ENCODE measurements at regions not wholly inside any gene's neighbourhood (a gene's known extent, or its start where the extent isn't known, plus 50 kb on each side); places are given as distances from the start of the nearest gene placed in this dataset.
"Not testable (repeated sequence)": the region's sequence is repeated elsewhere in the genome, so short reads cannot be mapped to it uniquely, and the experiment has no call there.

DNA sequence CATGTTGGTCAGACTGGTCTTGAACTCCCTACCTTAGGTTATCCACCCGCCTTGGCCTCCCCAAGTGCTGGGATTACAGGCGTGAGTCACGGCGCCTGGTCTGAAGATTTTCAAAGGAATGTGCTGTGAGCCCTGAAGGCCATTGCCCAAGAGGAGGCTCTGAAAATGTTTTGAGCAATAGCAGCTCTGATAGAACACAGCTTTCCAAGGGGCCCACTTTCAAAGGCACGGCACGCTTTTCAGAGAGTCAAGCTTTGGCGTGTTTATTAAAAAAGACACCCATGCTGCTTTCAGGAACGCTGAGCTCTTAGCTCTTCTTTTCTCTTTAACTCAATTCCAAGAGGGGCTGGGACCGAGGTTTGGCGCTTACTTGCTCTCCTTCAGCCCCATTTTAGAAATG, 73.8 kb upstream of the CDON start:
- no peak overlapping the region for H3K4me3 ChIP-seq
- intact Hi-C loops (cut with DNase I), result no loop called here
- TF ChIP-seq, protein P1, sequence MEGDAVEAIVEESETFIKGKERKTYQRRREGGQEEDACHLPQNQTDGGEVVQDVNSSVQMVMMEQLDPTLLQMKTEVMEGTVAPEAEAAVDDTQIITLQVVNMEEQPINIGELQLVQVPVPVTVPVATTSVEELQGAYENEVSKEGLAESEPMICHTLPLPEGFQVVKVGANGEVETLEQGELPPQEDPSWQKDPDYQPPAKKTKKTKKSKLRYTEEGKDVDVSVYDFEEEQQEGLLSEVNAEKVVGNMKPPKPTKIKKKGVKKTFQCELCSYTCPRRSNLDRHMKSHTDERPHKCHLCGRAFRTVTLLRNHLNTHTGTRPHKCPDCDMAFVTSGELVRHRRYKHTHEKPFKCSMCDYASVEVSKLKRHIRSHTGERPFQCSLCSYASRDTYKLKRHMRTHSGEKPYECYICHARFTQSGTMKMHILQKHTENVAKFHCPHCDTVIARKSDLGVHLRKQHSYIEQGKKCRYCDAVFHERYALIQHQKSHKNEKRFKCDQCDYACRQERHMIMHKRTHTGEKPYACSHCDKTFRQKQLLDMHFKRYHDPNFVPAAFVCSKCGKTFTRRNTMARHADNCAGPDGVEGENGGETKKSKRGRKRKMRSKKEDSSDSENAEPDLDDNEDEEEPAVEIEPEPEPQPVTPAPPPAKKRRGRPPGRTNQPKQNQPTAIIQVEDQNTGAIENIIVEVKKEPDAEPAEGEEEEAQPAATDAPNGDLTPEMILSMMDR (IDR thresholded peaks at IDR 0.05), result no peak
- no peak overlapping the region for H3K27ac ChIP-seq
- DNase-seq (ENCODE audit: low spot score in 2 of 2), result no peak
- no peaks in the 10 kb centered on the region for H3K9me3 ChIP-seq
- no peaks in the 10 kb centered on the region for H3K36me3 ChIP-seq
- peaks cover 0 to 9% of the 10 kb centered on the region in 2 donors for H3K4me1 ChIP-seq
- H3K27me3 ChIP-seq, result no peaks in the 10 kb centered on the region

DNA sequence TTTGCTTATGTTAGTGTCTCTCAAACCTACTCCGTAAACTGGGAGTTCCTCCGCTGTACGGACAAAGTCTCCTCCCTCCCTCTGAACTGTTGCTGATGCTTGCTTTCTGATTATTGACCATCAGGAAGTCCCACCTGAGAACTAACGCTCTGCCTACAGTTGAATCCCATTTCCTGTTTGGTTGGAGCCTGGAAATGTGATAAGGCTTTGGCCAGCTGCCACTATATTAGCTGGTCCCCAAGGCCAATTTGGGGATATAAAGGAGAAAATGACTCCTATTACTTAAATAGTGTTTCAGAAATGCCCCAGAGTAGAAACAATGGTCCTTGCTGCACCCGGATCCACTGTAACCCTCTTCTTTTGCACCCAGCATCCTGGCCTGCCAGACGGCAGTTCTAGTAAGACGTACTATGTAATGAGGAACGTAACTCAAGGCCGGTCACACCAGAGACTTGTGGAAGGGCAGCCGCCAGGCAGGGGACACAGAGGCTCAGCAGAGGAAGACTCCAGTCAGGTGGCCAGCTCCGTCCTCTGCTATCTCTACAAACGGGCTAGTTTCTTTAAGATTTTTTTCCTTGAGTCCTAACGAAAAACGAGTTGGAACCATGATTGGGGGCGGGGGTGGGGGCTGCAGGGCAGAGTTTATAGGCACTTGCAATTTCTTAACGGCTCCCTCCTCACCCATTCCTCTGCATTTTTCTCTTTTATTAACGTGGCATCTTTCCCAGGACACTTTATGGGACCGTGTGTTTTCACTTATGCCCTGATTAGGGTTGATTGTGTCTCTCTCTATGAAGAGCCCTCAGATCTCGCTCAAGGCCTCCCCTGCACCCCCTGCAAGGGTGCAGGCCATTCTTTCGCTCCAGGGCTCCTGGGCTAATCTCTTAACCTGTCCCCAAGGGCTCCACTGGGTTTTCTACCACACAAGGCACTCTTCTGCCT, 72.8 kb upstream of the CDON start:
- Histone ChIP-seq H3K9me3 (no peaks in the 10 kb centered on the region), H3K36me3 (no peaks in the 10 kb centered on the region), H3K4me3 (no peak overlapping the region), H3K27me3 (no peaks in the 10 kb centered on the region), H3K27ac (no peak overlapping the region), H3K4me1 (peaks cover 0 to 6% of the 10 kb centered on the region in 2 donors)
- intact Hi-C loops (cut with DNase I), result no loop called here
- DNase-seq (ENCODE audit: low spot score in 2 of 2), result no peak
- TF ChIP-seq, protein P1 (IDR thresholded peaks at IDR 0.05), result no peak

DNA sequence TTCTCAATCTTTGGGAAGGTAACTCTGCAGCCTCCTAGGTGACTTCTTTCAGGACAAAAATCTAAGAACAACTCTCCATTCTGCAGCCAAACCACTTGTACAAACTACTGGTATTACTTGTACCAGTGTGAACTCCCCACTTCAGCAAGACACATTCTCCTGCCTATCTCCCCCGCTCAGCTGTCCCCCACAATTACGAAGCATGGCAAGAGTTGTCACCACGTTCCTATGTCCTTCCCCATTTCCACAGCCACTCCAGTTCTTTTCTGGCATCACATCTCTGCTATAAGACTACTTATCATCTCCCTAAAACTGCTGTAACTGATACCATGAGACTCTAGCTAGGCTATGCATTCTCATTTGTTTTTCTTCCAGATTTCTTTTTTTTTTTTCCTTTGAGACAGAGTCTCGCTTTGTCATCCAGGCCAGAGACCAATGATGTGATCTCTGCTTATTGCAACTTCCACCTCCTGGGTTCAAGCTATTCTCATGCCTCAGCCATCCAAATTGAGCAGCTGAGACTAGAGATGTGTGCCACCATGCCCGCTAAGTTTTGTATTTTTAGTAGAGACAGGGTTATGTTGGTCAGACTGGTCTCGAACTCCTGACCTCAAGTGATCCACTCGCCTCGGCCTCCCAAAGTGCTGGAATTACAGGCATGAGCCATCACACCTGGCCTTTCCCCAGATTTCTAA, 71.9 kb upstream of the CDON start:
- no peak for DNase-seq (ENCODE audit: low spot score in 2 of 2)
- H3K27me3 ChIP-seq, result no peaks in the 10 kb centered on the region
- H3K9me3 ChIP-seq, result no peaks in the 10 kb centered on the region
- H3K4me1 ChIP-seq, result no peaks in the 10 kb centered on the region
- H3K4me3 ChIP-seq, result no peak overlapping the region
- no peaks in the 10 kb centered on the region for H3K36me3 ChIP-seq
- intact Hi-C loops (cut with DNase I), result no loop called here
- TF ChIP-seq, protein P1 (IDR thresholded peaks at IDR 0.05), result no peak
- H3K27ac ChIP-seq, result no peak overlapping the region

DNA sequence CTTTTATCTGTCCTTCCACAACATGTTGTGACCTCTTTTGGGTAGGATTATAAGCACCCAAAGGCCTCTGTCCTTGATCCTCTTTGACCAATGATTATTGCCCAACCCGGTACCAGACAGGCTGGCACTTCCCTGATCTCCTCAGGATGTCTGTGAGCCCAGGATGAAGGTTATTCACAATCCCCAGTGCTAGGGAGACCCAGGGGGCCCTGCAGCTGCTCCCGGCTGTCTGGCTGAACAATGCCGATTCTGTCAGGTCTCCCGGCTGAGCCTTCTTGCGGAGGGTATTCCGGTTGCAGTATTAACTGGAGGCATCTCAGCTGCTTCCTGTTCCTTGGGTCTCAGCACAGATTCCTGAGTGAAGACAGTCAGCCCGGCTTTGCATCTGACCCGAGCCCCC, 71.2 kb upstream of the CDON start:
- TF ChIP-seq, protein P1 (IDR thresholded peaks at IDR 0.05), result no peak
- no peaks in the 10 kb centered on the region for H3K27me3 ChIP-seq
- intact Hi-C loops (cut with DNase I), result no loop called here
- H3K4me1 ChIP-seq, result no peaks in the 10 kb centered on the region
- H3K36me3 ChIP-seq, result no peaks in the 10 kb centered on the region
- no peak overlapping the region for H3K4me3 ChIP-seq
- no peak for DNase-seq (ENCODE audit: low spot score in 2 of 2)
- H3K27ac ChIP-seq, result no peak overlapping the region
- no peaks in the 10 kb centered on the region for H3K9me3 ChIP-seq

DNA sequence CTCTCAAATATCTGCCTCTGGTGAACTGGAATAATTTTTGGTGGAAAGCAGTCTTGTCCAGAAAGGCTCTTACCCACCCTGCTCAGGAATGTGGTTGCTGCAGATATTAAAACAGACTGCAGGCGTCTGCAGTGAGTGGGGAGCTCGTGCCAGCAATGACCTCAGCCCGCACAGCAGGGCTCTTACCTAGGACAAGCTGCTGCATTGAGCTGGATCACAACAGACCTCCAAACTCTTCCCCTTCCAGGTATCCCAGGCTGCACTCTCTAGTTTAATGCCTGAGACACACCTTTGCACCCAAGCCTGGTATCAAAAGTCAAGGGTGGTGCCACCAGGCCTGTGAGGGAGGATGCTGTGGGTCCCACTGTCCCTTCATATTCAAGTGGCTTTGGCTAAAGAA, 69.7 kb upstream of the CDON start:
- no peak for DNase-seq (ENCODE audit: low spot score in 2 of 2)
- Histone ChIP-seq H3K4me3 (no peak overlapping the region), H3K9me3 (no peaks in the 10 kb centered on the region), H3K27ac (peak overlapping the region in 1 of 2 donors; percentile 11), H3K36me3 (no peaks in the 10 kb centered on the region), H3K27me3 (no peaks in the 10 kb centered on the region), H3K4me1 (no peaks in the 10 kb centered on the region)
- intact Hi-C loops (cut with DNase I), result no loop called here
- TF ChIP-seq, protein P1 (IDR thresholded peaks at IDR 0.05), result no peak

DNA sequence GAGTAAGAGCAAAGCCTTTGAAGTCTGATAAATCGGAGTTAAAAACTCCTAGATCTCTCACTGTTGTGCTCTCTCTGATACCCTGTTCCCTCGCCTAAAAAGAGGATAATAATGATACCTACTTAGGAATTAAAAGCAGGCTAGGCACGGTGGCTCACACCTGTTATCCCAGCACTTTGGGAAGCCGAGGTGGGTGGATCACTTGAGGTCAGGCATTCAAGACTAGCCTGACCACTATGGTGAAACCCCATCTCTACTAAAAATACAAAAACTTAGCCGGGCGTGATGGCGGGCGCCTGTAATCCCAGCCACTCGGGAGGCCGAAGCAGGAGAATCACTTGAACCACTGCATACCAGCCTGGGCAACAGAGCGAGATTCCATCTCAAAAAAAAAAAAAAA, 68.1 kb upstream of the CDON start:
- DNase-seq (ENCODE audit: low spot score in 2 of 2); H3K27ac ChIP-seq; intact Hi-C loops (cut with DNase I); H3K9me3 ChIP-seq; H3K4me1 ChIP-seq; H3K27me3 ChIP-seq; H3K36me3 ChIP-seq; H3K4me3 ChIP-seq: not testable (repeated sequence)

Data from ascending aorta (tissue), 2 donors.